T-helper 1 cell treated with Interleukin-12 subunit alpha and Interleukin-12 subunit beta and Interleukin-4 antibody, amounts not matched to agents 30 ng/mL and 1 ng/mL, for 36 hours (primary cell): ENCODE measurements at regions not wholly inside any gene's neighbourhood (a gene's known extent, or its start where the extent isn't known, plus 50 kb on each side); places are given as distances from the start of the nearest gene placed in this dataset.

Experiments
- intact Hi-C: fragments of 100-400 bp; cut with micrococcal nuclease; formaldehyde crosslinking; loops from one replicate; pipeline ENCODE4 v1.15.1; 2024

DNA sequence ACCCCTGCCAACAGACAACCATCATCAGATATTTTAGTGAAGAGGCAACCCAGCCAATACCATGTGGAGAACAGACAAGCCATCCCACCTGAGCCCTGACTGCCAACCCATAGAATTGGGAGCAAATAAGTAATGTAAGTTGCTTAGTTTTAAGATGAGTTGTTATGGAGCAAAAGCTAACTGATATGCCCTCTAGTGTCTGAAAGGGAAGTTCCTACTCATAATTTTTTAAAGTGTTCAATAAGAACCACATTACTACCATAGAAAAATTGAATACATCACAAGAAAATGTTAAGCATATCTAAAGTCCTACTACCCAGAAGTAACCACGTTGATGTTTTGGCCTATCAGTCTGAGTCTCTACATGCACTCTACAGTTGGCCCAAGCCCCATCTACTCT is 50.8 kb upstream of the SLC36A4 start:
- intact Hi-C loops = loop anchor here (1.0 kb wide), 1 partner anchor 306 kb away; no protein-coding TSS in a partner anchor

DNA sequence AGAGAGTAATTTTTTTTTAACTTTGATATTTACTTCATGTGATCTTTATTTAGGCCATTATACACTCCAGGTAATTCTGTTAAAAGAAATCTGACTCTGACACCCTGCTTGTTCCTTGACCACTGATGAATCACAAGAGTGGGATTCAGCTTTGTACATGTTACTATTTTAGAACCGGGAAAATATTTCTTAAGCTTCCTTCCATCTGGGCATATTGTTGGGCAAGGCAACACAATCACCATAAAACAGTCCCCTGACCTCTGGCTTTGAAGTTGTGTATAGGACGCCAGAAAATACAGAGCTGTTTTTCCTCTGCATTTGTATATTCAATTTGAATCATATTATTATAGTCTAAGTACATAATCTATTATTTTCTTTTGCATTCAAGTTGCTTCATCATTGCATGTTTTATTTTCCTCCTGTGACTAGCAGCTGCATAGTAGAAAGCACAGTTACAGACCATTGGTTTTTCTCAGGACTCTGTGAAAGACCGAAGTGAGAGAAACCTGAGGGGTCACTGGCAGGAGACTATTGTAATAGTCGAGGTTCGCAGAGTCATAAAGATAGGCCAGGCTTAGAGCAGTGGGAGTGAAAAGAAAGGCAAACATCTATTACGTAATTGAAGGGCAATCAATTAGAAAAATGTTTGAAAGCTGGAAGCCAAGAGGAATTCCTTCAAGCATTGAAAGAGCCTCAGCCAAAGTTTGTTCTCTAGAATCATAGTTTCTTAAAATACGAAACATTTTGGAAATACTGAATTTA is 51.8 kb upstream of the SLC36A4 start:
- intact Hi-C loops = no loop called here

GRCh38 chr11:93250326-93250725 is 52.5 kb upstream of the SLC36A4 start:
- intact Hi-C loops = no loop called here

DNA sequence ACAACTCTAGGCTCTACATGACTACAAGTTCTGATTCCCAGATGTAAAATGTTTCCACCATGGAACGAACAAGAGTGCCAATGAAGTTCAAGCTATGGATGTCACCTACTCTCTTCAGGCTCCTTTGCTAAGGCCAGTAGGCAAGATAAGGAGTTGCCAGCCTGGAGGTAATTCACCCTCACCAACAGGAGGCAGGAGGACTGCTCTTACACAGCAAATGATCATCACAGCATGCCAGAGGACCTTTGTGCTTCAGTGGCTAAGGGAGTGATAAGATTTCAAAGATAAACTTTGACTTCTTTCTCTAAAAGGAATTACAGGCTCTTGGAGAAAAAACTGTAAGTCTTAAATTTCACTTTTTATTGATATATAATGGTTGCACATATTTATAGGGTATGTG is 54.1 kb upstream of the SLC36A4 start:
- intact Hi-C loops = no loop called here

DNA sequence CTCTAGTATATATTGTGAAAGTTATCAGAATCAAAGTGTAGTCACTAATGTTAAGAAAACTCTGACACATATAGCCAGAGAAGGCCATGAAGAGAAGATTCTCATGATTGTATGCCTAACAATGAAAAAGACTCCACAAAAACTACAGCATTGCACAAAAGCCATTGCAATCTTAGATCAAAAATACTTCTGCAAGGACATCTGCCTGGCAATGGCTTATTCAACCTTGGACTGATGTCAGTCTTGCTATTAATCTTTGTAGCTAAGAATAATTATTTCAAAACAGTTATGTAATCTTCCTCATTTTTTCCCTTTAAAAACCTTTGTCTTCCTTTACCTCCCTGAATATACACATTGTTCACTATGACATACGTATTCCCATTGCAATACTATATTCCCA is 55.3 kb upstream of the SLC36A4 start:
- intact Hi-C loops = no loop called here

DNA sequence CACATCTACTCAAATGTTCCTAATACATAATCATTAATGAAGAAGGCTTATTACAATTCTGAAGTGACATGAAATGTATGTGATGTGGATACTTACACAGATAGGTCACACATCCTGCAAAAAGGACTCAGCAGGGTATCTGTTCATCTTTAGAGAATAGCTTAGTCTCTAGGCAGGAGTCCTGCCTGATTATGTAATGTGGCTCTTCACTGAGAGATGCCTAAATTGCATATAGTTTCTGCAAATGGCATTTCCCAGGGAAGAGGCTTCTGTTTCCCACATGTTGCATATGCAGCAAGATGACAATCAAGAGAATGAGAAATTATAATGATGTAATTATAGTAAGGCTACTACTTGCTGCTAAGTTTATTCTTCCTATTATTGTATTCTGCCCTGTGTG is 58.8 kb upstream of the SLC36A4 start:
- intact Hi-C loops = no loop called here

DNA sequence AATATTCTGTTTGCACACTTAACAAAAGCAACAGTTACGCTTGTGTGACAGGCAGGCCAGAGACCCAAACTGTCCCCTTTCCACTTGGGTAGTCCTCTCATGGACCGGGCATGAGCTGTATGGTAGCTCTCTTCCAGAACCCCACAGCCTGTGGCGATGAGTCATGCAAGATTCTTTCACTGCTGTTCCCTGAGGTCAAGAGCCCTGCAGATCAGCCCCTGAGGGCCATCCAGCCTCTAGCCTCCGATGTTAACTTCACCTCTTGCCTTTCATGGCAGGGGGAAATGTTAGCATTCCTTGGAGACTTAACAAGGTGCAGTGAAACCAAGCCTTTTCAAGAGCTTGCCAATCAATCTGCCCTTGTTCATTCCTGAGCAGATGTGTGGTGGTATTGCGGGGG is 63.2 kb upstream of the DEUP1 start:
- intact Hi-C loops = no loop called here

GRCh38 chr11:93268287-93269040 is 62.1 kb upstream of the DEUP1 start:
- intact Hi-C loops = no loop called here

GRCh38 chr11:93271596-93271995 is 58.9 kb upstream of the DEUP1 start:
- intact Hi-C loops = no loop called here

DNA sequence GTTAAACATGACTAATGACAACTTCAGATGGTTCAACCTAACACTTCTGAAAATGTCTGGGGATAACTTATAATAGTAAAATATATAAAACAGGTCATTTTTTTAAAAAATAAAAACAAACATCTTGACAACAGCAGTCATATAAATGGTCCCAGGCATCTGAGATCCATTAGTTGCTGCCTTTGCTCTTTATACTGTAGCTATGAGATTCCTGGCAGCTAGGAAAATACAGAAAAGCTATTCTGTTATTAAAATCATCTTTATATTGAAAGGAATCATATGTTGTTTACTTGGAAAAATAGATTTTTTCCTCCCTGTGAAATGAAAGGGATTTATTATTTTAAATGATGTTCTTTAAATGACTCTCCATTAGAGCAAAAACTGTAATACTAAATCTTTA is 55.7 kb upstream of the DEUP1 start:
- intact Hi-C loops = no loop called here

DNA sequence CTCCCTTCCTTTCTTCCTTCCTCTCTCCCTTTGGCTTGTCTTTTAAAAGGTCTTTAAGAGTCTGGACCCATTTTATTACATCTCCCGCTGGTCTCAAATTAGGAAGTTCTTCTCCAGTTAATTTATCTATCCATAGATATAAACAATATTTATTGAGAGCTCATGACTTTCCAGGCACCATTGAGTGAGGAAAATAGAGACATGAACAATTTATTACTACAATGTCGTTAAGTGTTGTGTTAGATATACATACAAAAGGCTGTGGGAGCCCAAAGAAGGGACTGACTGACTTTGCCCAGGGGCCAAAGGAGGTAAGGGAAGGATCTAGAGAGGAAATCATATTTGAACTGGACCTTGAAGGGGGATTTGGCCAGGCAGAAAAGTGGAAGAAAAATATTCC is 51.6 kb upstream of the DEUP1 start:
- intact Hi-C loops = no loop called here

DNA sequence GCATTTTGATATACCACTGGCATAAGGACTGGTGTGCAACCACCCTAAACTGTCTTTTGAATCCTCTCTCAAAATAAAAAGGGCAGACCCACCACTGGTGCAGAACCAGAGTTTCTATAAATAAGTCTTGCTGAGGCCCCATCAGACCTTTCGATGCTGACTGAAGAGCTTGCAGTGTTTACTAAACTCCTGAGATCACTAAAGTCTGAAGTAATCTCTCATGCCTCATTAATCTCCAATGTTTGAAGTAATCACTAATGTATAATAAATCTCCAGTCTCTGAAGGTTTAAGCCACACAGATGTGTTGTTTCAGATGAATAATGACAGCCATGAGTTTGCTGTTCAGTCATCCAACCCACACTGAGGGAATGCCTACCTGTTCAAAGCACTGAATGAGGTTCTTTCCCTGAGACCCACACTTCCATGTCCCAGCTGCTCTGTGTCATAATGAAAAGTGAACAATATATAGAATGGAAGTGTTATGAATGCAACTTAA is 50.6 kb upstream of the DEUP1 start:
- intact Hi-C loops = no loop called here
